HEK293 (cell line): ENCODE measurements at regions not wholly inside any gene's neighbourhood (a gene's known extent, or its start where the extent isn't known, plus 50 kb on each side); places are given as distances from the start of the nearest gene placed in this dataset.

Experiments
- GLI4 ChIP-seq: fragments of 450-650 bp; formaldehyde crosslinking; IDR thresholded peaks from 2 replicates; pipeline ENCODE4 v1.5.1; 2016; ENCODE audit warnings: missing biosample characterization, missing genetic modification characterization
- ZBTB17 ChIP-seq: fragments of 450-650 bp; formaldehyde crosslinking; IDR thresholded peaks from 2 replicates; pipeline ENCODE4 v1.5.1; 2016; ENCODE audit warnings: missing biosample characterization, missing genetic modification characterization
- ZNF24 ChIP-seq: fragments of 450-650 bp; formaldehyde crosslinking; IDR thresholded peaks from 2 replicates; pipeline ENCODE4 v1.5.1; 2016; ENCODE audit warnings: missing biosample characterization, missing genetic modification characterization
- ZNF596 ChIP-seq: fragments of 450-650 bp; IDR thresholded peaks from 2 replicates; pipeline ENCODE4 v1.5.0; 2018; ENCODE audit warnings: missing biosample characterization, mild to moderate bottlenecking, missing genetic modification characterization, moderate library complexity
- TF ChIP-seq, protein P1 (sequence below): fragments of 450-650 bp; formaldehyde crosslinking; IDR thresholded peaks from 2 replicates; pipeline ENCODE4 v1.5.1; 2016; ENCODE audit warnings: missing biosample characterization, missing genetic modification characterization

DNA sequence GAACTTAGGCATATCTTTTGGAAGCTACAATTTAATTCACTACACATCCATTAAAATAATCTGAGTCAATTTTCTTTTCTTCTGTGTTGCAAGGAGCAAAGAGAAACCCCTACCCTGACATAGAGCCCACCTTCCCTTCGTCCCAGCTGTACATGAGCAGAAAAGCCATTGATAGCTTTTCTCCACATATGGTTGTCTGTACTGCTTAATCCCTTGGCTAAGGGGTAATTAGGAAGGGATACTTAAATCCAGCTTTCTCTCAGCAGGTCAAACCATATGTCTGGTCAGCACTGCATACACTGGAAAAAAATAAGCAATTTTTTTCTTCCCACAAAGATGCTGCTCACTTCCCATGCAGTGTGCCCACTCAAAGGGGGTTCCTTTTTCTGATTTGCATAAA lies 94.7 kb upstream of the RAD23B start:
- TF ChIP-seq, protein P1, sequence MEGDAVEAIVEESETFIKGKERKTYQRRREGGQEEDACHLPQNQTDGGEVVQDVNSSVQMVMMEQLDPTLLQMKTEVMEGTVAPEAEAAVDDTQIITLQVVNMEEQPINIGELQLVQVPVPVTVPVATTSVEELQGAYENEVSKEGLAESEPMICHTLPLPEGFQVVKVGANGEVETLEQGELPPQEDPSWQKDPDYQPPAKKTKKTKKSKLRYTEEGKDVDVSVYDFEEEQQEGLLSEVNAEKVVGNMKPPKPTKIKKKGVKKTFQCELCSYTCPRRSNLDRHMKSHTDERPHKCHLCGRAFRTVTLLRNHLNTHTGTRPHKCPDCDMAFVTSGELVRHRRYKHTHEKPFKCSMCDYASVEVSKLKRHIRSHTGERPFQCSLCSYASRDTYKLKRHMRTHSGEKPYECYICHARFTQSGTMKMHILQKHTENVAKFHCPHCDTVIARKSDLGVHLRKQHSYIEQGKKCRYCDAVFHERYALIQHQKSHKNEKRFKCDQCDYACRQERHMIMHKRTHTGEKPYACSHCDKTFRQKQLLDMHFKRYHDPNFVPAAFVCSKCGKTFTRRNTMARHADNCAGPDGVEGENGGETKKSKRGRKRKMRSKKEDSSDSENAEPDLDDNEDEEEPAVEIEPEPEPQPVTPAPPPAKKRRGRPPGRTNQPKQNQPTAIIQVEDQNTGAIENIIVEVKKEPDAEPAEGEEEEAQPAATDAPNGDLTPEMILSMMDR (tag by site-specific recombination), result no peak
- TF ChIP-seq ZNF24 (tag by site-specific recombination) (no peak), ZNF596 (tag by site-specific recombination) (no peak), GLI4 (tag by site-specific recombination) (no peak), ZBTB17 (no peak)
